GM11168 (cell line): ENCODE measurements at regions not wholly inside any gene's neighbourhood (a gene's known extent, or its start where the extent isn't known, plus 50 kb on each side); places are given as distances from the start of the nearest gene placed in this dataset.

Experiments
- in situ Hi-C: fragments of 300-500 bp; cut with MboI; formaldehyde crosslinking; loops from one replicate; pipeline ENCODE4 v1.12.0; 2022; ENCODE audit warnings: low sequenced_read_pairs; ENCODE audit not compliant: unreplicated experiment

DNA sequence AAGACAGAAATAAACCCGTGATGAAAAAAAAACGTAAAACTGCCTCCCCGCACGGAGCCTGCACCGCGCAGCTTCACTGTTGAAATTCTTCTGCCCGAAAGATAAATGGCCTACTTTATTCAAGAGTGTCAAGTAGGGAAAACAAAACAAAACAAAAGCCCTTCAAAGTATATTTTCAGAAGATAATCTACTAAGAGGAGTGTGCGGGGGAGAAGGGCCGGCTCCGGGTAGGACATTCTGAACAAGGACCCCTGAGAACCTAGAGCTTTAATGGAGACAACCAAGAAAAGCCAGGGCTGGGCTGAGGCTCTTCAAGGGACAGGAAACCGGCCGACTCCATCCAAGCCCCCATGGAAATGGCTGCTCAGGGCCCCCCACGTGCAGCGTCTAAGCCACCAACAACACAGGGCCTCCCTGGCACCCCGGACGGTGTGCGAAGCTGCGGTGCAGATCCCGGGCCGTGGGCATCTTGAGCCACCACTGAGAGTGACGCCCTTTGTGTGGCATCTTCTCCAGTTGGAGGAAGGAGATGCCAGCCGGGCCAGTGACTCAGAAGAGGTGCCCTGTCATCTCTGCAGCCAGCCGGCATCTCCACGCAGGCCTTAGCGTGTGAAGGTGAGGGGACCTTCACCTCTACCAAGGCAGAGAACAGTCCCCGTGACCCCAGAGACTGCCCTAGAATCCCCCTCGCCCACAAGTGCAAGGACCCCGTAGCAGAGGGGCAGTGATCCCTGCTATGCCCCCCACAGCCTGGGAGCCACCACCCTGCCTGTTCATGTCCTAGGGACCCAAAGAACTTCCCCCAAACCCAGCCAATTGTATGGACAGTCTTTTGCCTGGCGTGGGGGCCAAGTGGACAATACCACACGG is 250.8 kb downstream of the C16orf95 start:
- in situ Hi-C loops = no loop called here

DNA sequence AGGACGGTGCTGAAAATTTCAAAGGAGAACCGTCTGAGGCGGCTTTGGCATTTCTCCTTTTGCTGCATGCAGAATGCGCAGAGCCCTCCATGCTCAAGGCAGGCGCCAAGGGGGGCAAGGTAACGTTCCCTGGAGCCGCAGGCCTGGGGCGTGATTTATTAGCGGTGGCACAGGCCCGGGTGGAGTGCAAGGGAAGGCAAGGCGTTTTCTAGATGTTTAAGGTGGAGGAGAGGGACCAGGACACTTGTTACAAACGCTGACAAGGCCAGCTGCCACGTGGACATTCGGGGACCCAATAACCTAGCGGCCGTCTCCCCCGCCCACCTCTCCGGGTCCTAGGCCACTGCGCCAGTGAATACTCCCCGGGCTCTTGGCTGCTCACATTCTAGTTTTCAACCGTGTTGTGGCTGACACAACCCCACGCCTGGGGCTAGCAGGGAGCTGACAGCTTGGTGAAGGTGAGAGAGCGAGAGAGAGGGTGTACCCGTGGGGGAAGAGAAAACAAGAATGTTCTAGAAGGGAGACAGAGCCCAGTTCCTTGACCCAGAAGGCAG is 250.1 kb downstream of the C16orf95 start:
- in situ Hi-C loops = no loop called here

DNA sequence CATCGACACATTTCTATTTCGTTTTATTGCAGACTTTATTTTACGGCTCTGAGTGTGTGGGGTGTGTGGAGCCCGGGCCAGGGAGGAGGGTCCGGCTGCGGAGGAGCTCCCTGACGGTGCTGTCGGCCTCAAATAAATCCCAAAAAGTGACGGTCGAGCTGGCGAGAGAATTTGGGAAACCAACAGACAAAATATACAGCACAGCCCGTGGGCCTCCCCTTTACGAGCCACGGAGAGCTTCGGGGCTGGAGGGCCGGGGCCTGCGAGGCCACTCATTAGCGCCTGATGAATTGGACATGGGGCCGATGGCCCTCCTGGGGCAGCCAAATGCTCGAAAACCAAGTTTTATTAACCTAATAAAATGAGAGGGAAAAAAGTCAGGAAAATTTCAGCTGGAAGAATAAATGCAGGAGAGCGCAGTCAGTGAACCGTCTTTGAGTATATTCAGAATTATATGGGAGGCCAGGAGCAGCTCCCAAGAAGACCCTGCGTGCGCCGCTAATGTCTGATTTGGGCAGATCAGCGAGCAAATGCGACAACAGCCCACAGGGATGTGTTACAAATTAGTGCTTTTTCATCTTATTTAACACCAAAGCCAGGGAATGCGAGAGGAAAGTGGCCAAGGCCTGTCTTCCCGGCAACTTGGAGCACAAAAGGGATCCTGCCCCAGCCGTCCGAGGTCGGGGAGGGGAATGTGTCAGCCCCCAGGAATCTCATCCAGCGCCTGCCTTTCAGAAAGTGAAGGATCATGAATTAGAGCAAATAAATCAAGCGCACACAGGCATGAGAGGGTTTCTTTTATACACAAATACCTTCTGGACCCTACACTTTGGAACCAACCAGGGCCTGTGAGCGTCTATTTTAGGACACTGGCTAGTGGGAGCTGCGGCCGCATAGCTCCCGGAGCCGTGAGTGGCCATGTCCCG is 249.1 kb downstream of the C16orf95 start:
- in situ Hi-C loops = no loop called here

- in situ Hi-C loops = no loop called here
These were observed 248.4 kb downstream of the C16orf95 start for GRCh38 chr16:87068762-87069150.

- in situ Hi-C loops = loop anchor here (10.0 kb wide), 1 partner anchor 506 kb away; the partner anchor contains the start of gene FOXC2
These were observed 246.5 kb downstream of the C16orf95 start for GRCh38 chr16:87070657-87071056.

DNA sequence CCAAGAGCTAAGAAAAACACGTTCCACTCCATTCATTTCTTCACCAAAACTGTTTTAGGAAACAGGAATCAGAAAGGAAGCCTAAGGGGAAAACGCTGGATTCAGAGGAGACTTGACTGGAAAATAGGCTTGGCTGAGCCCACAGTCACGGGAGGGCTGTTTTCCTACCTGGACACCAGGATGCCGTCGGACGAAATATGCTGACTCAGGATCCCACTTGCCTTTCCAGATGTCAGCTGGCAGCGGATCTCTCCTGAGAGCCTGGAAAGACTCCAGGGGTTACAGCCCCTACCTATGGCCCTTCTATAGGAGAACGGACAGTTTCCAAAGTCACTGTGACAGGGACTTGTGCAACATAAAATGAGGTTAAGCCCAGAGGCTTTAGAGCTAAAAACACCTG is 245.1 kb downstream of the C16orf95 start:
- in situ Hi-C loops = loop anchor here (10.0 kb wide), 1 partner anchor 507 kb away; the partner anchor contains the start of gene FOXC2

- in situ Hi-C loops = loop anchor here (10.0 kb wide), 1 partner anchor 510 kb away; the partner anchor contains the start of gene FOXC2
These were observed 242.4 kb downstream of the C16orf95 start for GRCh38 chr16:87074641-87075318.

DNA sequence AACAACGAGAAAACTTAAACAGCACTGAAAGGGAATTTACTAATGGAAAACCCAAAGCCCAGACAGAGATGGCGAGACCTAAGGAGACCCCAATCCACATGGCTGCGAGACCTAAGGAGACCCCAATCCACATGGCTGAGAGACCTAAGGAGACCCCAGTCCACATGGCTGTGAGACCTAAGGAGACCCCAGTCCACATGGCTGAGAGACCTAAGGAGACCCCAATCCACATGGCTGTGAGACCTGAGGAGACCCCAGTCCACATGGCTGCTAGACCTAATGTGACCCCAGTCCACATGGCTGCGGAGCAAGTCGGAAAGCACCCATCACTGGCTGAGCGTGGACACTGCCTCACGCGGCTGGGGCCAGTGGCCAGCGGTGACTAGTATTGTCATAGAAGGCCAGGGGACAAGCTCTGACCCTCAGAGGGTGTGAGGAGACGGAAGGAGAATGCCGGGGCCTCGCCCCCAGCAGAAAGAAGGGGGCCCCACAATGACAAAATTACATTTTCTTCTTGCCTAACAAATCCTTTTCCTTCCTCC is 241.8 kb downstream of the C16orf95 start:
- in situ Hi-C loops = loop anchor here (10.0 kb wide), 1 partner anchor 511 kb away; the partner anchor contains the start of gene FOXC2

GRCh38 chr16:87076331-87076949 is 240.8 kb downstream of the C16orf95 start:
- in situ Hi-C loops = loop anchor here (10.0 kb wide), 1 partner anchor 512 kb away; the partner anchor contains the start of gene FOXC2

DNA sequence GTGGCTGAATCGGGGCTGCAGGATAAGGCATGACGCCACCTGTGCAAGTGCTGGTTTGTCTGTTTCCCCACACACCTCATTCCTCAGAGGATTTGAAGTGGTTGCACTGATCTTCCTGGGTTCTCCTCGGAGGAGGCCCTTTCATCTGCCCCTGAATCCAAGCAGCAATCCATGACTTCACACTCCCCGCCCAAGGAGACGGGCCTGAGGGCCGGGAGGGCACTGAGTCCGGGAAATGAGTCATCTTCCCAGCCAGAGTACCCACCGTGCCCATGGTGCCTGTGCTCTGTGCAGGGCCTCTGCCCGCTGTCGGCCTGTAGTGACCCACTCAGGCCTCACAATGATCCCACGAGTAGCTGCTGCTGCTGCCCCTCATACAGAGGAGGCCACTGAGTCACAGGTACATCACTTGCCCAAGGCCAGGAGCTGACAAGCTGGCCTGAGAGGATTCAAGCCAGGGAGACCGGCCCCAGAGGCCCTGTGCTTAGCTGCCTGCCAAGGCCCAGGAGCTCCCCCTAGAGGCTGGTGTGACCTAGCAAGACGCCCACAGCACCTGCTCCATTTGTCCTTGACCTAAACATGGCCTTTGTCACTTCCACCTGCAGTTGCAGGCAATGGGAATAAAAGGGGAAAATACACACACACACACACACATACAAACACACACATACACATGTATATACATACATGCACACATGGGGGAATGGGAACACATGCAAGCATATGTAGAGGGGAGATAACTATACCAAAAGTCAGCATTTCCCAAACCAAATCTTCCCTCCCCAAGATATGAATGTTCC is 240.0 kb downstream of the C16orf95 start:
- in situ Hi-C loops = loop anchor here (10.0 kb wide), 1 partner anchor 512 kb away; the partner anchor contains the start of gene FOXC2

GRCh38 chr16:87077750-87078127 is 239.5 kb downstream of the C16orf95 start:
- in situ Hi-C loops = loop anchor here (10.0 kb wide), 1 partner anchor 513 kb away; the partner anchor contains the start of gene FOXC2

DNA sequence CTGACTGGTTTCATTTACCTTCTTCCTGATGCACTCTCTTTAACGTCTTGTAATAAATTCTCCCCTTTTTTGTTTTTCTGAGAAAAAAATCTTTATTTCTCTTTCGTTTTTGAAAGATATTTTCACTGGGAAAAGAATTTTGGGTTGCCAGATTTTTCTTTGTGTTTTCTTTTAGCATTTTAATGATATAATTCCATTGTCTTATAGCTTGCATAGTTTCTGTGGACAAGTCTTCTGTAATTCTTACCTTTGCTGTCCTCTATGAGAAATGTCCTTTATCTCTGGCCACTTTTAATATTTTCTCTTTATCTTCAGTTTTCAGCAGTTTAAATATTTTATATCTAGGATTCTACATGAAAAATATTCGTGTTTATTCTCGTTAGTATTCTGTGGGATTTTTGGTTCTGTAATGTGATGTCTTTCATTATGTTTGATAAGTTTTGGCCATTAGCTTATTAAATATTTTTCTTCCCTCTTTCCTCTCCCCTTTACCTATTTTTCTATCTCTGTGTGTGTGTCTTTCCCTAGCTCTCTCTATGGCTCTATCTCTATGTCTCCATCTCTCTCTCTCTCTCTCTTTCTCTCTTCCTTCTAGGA is 236.5 kb downstream of the C16orf95 start:
- in situ Hi-C loops = no loop called here

- in situ Hi-C loops = no loop called here
These were observed 231.8 kb downstream of the C16orf95 start for GRCh38 chr16:87085441-87085840.

- in situ Hi-C loops = no loop called here
These were observed 231.0 kb downstream of the C16orf95 start for GRCh38 chr16:87086156-87086555.

DNA sequence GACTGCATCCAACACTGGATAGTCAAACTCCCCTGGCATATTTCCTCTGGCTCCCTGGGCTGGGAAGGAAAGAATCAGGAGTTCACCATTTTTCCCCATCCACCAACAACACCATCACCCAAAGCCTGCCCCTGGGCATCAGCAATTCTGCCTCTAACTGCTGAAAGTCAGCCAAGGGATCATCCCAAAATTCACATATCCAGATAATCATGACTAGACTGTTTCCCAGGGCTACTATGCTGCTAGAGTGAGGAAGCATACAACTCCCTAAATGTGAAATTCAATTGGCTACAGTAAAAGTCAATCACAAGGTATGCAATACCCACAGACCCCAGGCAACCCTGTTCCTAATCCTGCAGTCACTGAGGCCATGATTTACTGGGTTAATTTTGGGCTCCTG is 230.6 kb downstream of the C16orf95 start:
- in situ Hi-C loops = no loop called here

DNA sequence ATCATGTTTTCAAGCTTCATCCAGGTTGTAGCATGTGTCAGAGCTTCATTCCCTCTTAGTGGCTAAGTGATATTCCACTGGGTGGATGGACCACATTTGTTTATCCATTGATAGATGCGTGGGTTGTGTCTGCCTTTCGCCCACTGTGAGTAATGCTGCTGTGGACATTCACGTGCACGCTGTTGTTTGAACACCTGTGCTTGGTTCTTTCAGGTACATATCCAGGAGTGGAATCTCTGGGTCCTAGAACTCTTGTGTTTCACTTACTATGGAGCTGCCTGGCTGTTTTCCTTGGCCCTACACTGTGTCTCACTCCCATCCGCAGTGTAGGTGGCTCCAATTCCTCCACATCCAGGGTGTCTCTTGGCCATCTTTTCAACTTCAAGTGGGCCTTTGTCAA is 224.2 kb downstream of the C16orf95 start:
- in situ Hi-C loops = no loop called here

DNA sequence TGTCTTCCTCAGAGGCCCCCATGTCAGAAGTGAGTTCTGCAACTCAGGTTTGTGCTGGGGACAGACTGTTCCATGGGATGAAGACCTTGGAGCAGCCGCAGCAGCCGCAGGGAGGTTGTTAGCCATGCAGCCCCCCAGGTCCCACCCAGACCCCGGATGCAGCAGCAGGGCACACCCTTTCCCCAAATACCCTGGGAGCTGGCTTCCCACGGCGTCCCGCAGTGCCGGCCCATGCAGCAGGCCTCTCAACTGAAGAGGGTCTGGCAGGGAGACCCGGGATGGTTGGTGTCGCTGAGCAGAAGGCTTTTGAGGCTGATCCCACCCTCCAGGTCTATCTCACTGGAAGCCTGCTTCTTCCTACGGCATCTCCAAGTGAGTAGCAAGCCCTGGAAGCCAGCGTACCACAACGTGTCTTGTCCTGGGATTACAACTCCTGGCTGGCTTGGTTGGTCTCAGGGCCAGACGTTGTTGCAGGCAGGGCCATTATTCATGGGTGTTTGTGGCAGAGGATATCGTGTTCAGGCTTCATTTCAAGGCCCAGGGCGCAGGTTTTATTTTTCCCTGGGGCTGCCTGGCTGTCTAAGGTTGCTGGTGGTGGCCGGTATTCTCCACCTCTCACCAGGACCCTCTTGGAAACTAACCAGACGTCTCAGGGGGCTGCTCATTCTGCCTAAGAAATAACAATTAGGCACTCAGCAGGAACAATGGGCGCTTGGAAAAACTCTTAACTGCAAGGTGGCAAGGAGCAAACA is 223.2 kb downstream of the C16orf95 start:
- in situ Hi-C loops = no loop called here
